Lung (tissue), 11 donors: ENCODE measurements at regions not wholly inside any gene's neighbourhood (a gene's known extent, or its start where the extent isn't known, plus 50 kb on each side); places are given as distances from the start of the nearest gene placed in this dataset.

Experiments
- ATAC-seq: fragments of 200-7000 bp; cut with Tn5 transposase; one replicate; pipeline ENCODE4 v1.9.1; 2020; ENCODE audit warnings: moderate number of reproducible peaks; ENCODE audit not compliant: insufficient read depth, low FRiP score
- DNase-seq, 3 donors: peaks; one replicate each; pipeline ENCODE4 v3.0.0-alpha.2; 2013 to 2017
- H3K27ac ChIP-seq, 2 donors: one replicate each; pipeline ENCODE4 v1.5.1; 2013; ENCODE audit warnings: mild to moderate bottlenecking in 2 of 2, moderate library complexity in 2 of 2, control low read depth in 1 of 2, inconsistent platforms in 1 of 2, low read depth in 1 of 2, low read length in 1 of 2
- H3K27me3 ChIP-seq, 3 donors: one replicate each; pipeline ENCODE4 v1.5.1; 2013; ENCODE audit warnings: low read length in 2 of 3; ENCODE audit not compliant: control insufficient read depth in 3 of 3, insufficient read depth in 3 of 3
- H3K36me3 ChIP-seq, 4 donors: one replicate each; pipeline ENCODE4 v1.5.1; 2013; ENCODE audit warnings: low read length in 4 of 4, mild to moderate bottlenecking in 1 of 4, moderate library complexity in 1 of 4; ENCODE audit not compliant: control insufficient read depth in 4 of 4, insufficient read depth in 4 of 4
- H3K4me1 ChIP-seq, 5 donors: one replicate each; pipeline ENCODE4 v1.5.1; 2013; ENCODE audit warnings: low read length in 5 of 5, mild to moderate bottlenecking in 2 of 5, moderate library complexity in 1 of 5; ENCODE audit not compliant: control insufficient read depth in 5 of 5, insufficient read depth in 5 of 5
- H3K4me3 ChIP-seq: one replicate; pipeline ENCODE4 v1.5.1; 2013; ENCODE audit warnings: mild to moderate bottlenecking, control low read depth, moderate library complexity
- H3K9ac ChIP-seq, 2 donors: one replicate each; pipeline ENCODE4 v1.5.1; 2013; ENCODE audit warnings: low read length in 2 of 2, control low read depth in 1 of 2; ENCODE audit not compliant: insufficient read depth in 1 of 2
- H3K9me3 ChIP-seq, 4 donors: one replicate each; pipeline ENCODE4 v1.5.1; 2013; ENCODE audit warnings: low read length in 3 of 4, mild to moderate bottlenecking in 1 of 4, moderate library complexity in 1 of 4; ENCODE audit not compliant: control insufficient read depth in 4 of 4, insufficient read depth in 3 of 4
- CTCF ChIP-seq: IDR thresholded peaks from 2 replicates; pipeline ENCODE4 v1.5.1; 2012; ENCODE audit warnings: mild to moderate bottlenecking; ENCODE audit errors: control extremely low read depth, extremely low read depth
- WGBS, 2 donors: extraction: QIAGEN DNeasy Blood & Tissue Kit; methylation state at CpG; one replicate each; pipeline ENCODE4 v1.1.7; 2013; 5-methylcytosine and 5-hydroxymethylcytosine counted together
- donor health status: control.
- donor health status: control.
- donor health status: Bipolar disorder and iron deficiency.
- donor health status: healthy.
- donor health status: DM: yes; HTN: yes; CAD: no.

GRCh38 chr21:32203877-32204480, 74.9 kb downstream of the MIS18A start:
- no peak overlapping the region for H3K9ac ChIP-seq
- H3K9me3 ChIP-seq = no peaks in the 10 kb centered on the region
- no peaks in the 10 kb centered on the region for H3K4me1 ChIP-seq
- no peaks in the 10 kb centered on the region for H3K27me3 ChIP-seq
- ATAC-seq (no peak), DNase-seq (no peak)
- 88 to 89% methylated on average over 6 of the region's 6 CpGs for WGBS, 2 donors
- H3K36me3 ChIP-seq = peaks cover 0 to 3% (median 0%) of the 10 kb centered on the region in 4 donors
- H3K4me3 ChIP-seq = no peak overlapping the region
- no peak for TF ChIP-seq CTCF
- no peak overlapping the region for H3K27ac ChIP-seq

- no peak for TF ChIP-seq CTCF
- DNase-seq (no peak), ATAC-seq (no peak)
- Histone ChIP-seq H3K4me1 (peaks cover 0 to 4% (median 0%) of the 10 kb centered on the region in 5 donors), H3K27me3 (no peaks in the 10 kb centered on the region), H3K36me3 (peaks cover 0 to 3% (median 0%) of the 10 kb centered on the region in 4 donors), H3K4me3 (no peak overlapping the region), H3K9me3 (no peaks in the 10 kb centered on the region), H3K27ac (no peak overlapping the region), H3K9ac (no peak overlapping the region)
- WGBS, 2 donors = 74 to 76% methylated on average over 5 of the region's 5 CpGs
These were observed 78.8 kb downstream of the MIS18A start for GRCh38 chr21:32200029-32200428.

- Histone ChIP-seq H3K9me3 (no peaks in the 10 kb centered on the region), H3K4me1 (peaks cover 0 to 4% (median 0%) of the 10 kb centered on the region in 5 donors), H3K27me3 (no peaks in the 10 kb centered on the region), H3K27ac (no peak overlapping the region), H3K36me3 (peaks cover 0 to 3% (median 0%) of the 10 kb centered on the region in 4 donors), H3K4me3 (no peak overlapping the region), H3K9ac (no peak overlapping the region)
- DNase-seq (no peak), ATAC-seq (no peak)
- no peak for TF ChIP-seq CTCF
- 90 to 94% methylated on average over 8 of the region's 8 CpGs for WGBS, 2 donors
These were observed 80.5 kb downstream of the MIS18A start for GRCh38 chr21:32198384-32198783.

GRCh38 chr21:32197896-32198295, 81.0 kb downstream of the MIS18A start:
- no peaks in the 10 kb centered on the region for H3K27me3 ChIP-seq
- no peak overlapping the region for H3K9ac ChIP-seq
- DNase-seq (no peak), ATAC-seq (no peak)
- no peak overlapping the region for H3K4me3 ChIP-seq
- 40 to 55% methylated on average over 2 of the region's 2 CpGs for WGBS, 2 donors
- H3K27ac ChIP-seq = no peak overlapping the region
- H3K36me3 ChIP-seq = peaks cover 0 to 3% (median 0%) of the 10 kb centered on the region in 4 donors
- no peaks in the 10 kb centered on the region for H3K9me3 ChIP-seq
- no peak for TF ChIP-seq CTCF
- peaks cover 0 to 4% (median 0%) of the 10 kb centered on the region in 5 donors for H3K4me1 ChIP-seq
